RWPE1 (cell line): ENCODE measurements at regions not wholly inside any gene's neighbourhood (a gene's known extent, or its start where the extent isn't known, plus 50 kb on each side); places are given as distances from the start of the nearest gene placed in this dataset.
"Not testable (repeated sequence)": the region's sequence is repeated elsewhere in the genome, so short reads cannot be mapped to it uniquely, and the experiment has no call there.

Experiments used
- CTCF ChIA-PET: fragments of 350-600 bp; sonication (Branson Sonifier 250); formaldehyde crosslinking; extraction: SDS; loops from one replicate; lab custom pipeline; 2021; lab: Yijun Ruan, JAX
- POLR2A ChIA-PET: fragments of 400-600 bp; formaldehyde crosslinking; extraction: SDS; loops from one replicate; lab custom pipeline; 2020; ENCODE audit warnings: antibody characterized with exemption; ENCODE audit not compliant: low non-redundant PET; lab: Yijun Ruan, JAX
- DNase-seq: peaks from one replicate; pipeline ENCODE4 v3.0.0; 2012; ENCODE audit warnings: low spot score
- H3K27ac ChIP-seq: fragments of 450-650 bp; 2 replicates; pipeline ENCODE4 v1.5.1; 2017
- CTCF ChIP-seq: fragments of 450-650 bp; conservative IDR thresholded peaks from 2 replicates; pipeline ENCODE4 v1.5.1; 2017; ENCODE audit warnings: low read depth, mild to moderate bottlenecking

- ChIA-PET CTCF (no interaction called here), POLR2A (no interaction called here)
- DNase-seq = no peak
- TF ChIP-seq CTCF = no peak
- no peak overlapping the region for H3K27ac ChIP-seq
Observed at GRCh38 chr7:91778416-91778815, 102.1 kb downstream of the MTERF1 start.

DNA sequence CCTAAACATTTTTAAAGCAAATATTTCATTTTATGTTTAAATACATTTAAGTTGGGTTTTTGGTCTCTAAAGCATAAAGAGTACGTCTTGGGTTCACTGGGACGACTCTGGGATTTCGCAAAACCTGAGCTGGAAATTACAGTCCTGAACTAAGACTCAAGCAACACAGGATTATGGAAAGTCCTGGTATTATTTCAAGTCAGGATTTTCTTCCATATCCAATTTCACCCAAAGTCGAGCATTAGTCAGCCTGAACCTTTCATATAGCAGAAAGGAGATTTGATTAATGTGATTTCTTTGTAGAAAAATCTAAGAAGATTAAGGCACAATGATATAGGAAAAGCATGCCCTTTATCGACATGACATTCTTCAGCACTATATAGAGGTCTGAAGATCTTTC lies 100.0 kb downstream of the MTERF1 start:
- POLR2A ChIA-PET = no interaction called here
- TF ChIP-seq CTCF = no peak
- DNase-seq = no peak
- no peak overlapping the region for H3K27ac ChIP-seq
- CTCF ChIA-PET = no interaction called here

GRCh38 chr7:91784469-91784868 lies 96.0 kb downstream of the MTERF1 start:
- no peak overlapping the region for H3K27ac ChIP-seq
- ChIA-PET CTCF (interaction anchor here (0.6 to 1.0 kb wide), 8 partner anchors 132 to 1346 kb away, joined by 3 to 6 read pairs (median 3); no protein-coding TSS in a partner anchor), POLR2A (no interaction called here)
- peak; percentile 62 for TF ChIP-seq CTCF
- DNase-seq = peak; percentile 70

DNA sequence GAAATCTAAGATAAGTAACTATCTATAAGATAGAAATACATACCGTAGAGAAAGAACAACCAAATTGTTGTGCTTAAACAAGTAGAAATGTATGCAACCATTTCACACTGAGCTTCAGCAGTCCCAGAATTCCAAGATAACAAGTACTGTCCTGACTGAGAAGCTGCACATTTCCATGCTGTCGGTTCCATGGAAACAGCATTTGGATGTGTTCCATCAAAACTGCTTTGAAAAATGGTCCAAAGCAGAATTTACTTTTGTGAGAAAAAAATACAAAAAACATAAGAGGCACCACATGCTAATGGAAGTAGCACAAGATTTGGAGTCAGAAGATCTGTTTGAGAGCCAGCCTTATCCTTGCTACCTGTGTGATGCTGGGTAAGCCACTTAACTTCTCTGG lies 92.6 kb downstream of the MTERF1 start:
- ChIA-PET POLR2A (no interaction called here), CTCF (no interaction called here)
- no peak for TF ChIP-seq CTCF
- no peak for DNase-seq
- no peak overlapping the region for H3K27ac ChIP-seq

- CTCF ChIA-PET = no interaction called here
- no peak overlapping the region for H3K27ac ChIP-seq
- no peak for TF ChIP-seq CTCF
- no peak for DNase-seq
- POLR2A ChIA-PET = no interaction called here
Observed at GRCh38 chr7:91789086-91789485, 91.4 kb downstream of the MTERF1 start.

DNA sequence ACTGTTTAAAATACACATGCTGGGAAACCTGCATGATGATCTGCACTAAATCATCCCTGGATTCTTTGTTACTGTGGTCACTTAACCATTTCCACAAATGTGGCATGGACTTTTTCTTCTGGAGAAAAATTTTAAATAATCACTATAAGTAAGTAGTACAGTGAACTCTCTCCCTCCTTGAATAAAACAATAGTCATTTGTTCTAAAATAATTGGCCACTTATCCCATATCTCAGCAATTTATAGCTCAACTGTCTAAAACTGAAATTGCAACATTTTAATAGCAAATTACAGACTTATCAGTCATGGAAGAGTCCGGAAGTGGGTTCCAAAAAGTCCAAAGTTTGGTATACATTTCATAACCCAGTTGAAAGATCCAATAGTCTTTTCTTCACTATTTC lies 90.9 kb downstream of the MTERF1 start:
- ChIA-PET POLR2A (no interaction called here), CTCF (no interaction called here)
- TF ChIP-seq CTCF = no peak
- no peak for DNase-seq
- no peak overlapping the region for H3K27ac ChIP-seq

- H3K27ac ChIP-seq, DNase-seq, CTCF ChIA-PET, POLR2A ChIA-PET: not testable (repeated sequence)
Observed at GRCh38 chr7:91790646-91791045, 89.9 kb downstream of the MTERF1 start.
